ENCODE measurements at regions not wholly inside any gene's neighbourhood (a gene's known extent, or its start where the extent isn't known, plus 50 kb on each side); places are given as distances from the start of the nearest gene placed in this dataset.
"Not testable (repeated sequence)": the region's sequence is repeated elsewhere in the genome, so short reads cannot be mapped to it uniquely, and the experiment has no call there.

GRCh38 chr3:8352475-8352874 is 149.1 kb upstream of the LMCD1 start:
- no peaks in the 10 kb centered on the region for H3K4me1 ChIP-seq
- no peaks in the 10 kb centered on the region for H3K36me3 ChIP-seq
- no peaks in the 10 kb centered on the region for H3K27me3 ChIP-seq
- intact Hi-C loops (cut with DNase I), result no loop called here
- 64 to 82% methylated on average over 2 of the region's 2 CpGs for WGBS, 2 donors
- DNase-seq, result no peak
- H3K9me3 ChIP-seq, result no peaks in the 10 kb centered on the region
- no peak overlapping the region for H3K27ac ChIP-seq
- TF ChIP-seq, protein P1, sequence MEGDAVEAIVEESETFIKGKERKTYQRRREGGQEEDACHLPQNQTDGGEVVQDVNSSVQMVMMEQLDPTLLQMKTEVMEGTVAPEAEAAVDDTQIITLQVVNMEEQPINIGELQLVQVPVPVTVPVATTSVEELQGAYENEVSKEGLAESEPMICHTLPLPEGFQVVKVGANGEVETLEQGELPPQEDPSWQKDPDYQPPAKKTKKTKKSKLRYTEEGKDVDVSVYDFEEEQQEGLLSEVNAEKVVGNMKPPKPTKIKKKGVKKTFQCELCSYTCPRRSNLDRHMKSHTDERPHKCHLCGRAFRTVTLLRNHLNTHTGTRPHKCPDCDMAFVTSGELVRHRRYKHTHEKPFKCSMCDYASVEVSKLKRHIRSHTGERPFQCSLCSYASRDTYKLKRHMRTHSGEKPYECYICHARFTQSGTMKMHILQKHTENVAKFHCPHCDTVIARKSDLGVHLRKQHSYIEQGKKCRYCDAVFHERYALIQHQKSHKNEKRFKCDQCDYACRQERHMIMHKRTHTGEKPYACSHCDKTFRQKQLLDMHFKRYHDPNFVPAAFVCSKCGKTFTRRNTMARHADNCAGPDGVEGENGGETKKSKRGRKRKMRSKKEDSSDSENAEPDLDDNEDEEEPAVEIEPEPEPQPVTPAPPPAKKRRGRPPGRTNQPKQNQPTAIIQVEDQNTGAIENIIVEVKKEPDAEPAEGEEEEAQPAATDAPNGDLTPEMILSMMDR (IDR thresholded peaks at IDR 0.05), result no peak
- no peak for TF ChIP-seq POLR2A (IDR thresholded peaks at IDR 0.05)
- no peak overlapping the region for H3K4me3 ChIP-seq

GRCh38 chr3:8353364-8353763 is 148.3 kb upstream of the LMCD1 start:
- H3K36me3 ChIP-seq, result no peaks in the 10 kb centered on the region
- H3K27ac ChIP-seq, result no peak overlapping the region
- H3K9me3 ChIP-seq, result no peaks in the 10 kb centered on the region
- no peak for DNase-seq
- WGBS, 2 donors, result 82 to 100% methylated on average over 1 to 2 of the region's 2 CpGs
- TF ChIP-seq, protein P1 (IDR thresholded peaks at IDR 0.05), result no peak
- TF ChIP-seq POLR2A (IDR thresholded peaks at IDR 0.05), result no peak
- no peak overlapping the region for H3K4me3 ChIP-seq
- H3K4me1 ChIP-seq, result no peaks in the 10 kb centered on the region
- intact Hi-C loops (cut with DNase I), result no loop called here
- H3K27me3 ChIP-seq, result no peaks in the 10 kb centered on the region

- no peak for DNase-seq
- no peak overlapping the region for H3K4me3 ChIP-seq
- no peaks in the 10 kb centered on the region for H3K9me3 ChIP-seq
- no peak for TF ChIP-seq POLR2A (IDR thresholded peaks at IDR 0.05)
- TF ChIP-seq, protein P1 (IDR thresholded peaks at IDR 0.05), result no peak
- intact Hi-C loops (cut with DNase I), result no loop called here
- WGBS, 2 donors, result 82 to 90% methylated on average over 1 of the region's 1 CpG
- no peak overlapping the region for H3K27ac ChIP-seq
- H3K36me3 ChIP-seq, result no peaks in the 10 kb centered on the region
- H3K4me1 ChIP-seq, result no peaks in the 10 kb centered on the region
- H3K27me3 ChIP-seq, result no peaks in the 10 kb centered on the region
Measured at GRCh38 chr3:8355346-8355745, 146.3 kb upstream of the LMCD1 start.

DNA sequence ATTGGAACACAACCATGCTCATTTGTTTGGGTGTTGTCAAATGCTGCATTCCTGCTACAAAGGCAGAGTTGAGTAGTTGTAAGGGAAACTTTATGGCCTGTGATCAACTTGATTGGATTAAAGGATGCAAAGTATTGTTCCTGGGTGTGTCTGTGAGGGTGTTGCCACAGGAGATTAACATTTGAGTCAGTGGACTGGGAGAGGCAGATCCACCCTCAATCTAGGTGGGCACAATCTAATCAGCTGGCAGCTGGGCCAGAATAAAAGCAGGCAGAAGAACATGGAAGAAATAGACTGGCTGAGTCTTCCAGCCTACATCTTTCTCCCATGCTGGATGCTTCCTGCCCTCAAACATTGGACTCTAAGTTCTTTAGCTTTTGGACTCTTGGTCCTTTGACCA is 145.6 kb upstream of the LMCD1 start:
- H3K27me3 ChIP-seq; H3K27ac ChIP-seq; H3K4me1 ChIP-seq; H3K4me3 ChIP-seq; H3K9me3 ChIP-seq; H3K36me3 ChIP-seq; intact Hi-C loops (cut with DNase I); DNase-seq: not testable (repeated sequence)

DNA sequence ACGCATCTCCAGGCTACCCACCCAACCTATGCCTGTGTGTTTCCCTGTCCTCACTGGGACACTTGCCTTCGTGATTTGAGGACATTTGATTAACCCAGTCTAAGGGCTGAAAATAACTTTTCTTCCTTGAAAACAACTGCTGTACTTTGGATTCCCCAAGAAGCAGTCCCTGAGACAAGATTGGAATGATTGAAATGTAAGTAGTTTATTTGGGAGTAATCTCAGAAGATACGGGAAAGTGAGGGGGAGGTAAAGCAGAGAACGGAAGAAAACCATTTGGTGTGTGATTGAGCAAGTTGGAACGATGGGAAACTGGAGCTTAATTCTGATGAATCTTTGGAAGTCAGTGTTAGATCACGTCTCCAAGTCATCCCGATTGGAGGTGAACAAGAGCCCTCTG is 143.8 kb upstream of the LMCD1 start:
- peak overlapping the region in 1 of 4 donors; percentile 9 for H3K27ac ChIP-seq
- 69 to 89% methylated on average over 6 to 7 of the region's 7 CpGs for WGBS, 2 donors
- H3K27me3 ChIP-seq, result no peaks in the 10 kb centered on the region
- no peak for TF ChIP-seq POLR2A (IDR thresholded peaks at IDR 0.05)
- TF ChIP-seq, protein P1 (IDR thresholded peaks at IDR 0.05), result no peak
- no peaks in the 10 kb centered on the region for H3K9me3 ChIP-seq
- DNase-seq, result no peak
- H3K4me3 ChIP-seq, result no peak overlapping the region
- no peaks in the 10 kb centered on the region for H3K4me1 ChIP-seq
- intact Hi-C loops (cut with DNase I), result no loop called here
- H3K36me3 ChIP-seq, result no peaks in the 10 kb centered on the region

GRCh38 chr3:8359133-8359532 is 142.5 kb upstream of the LMCD1 start:
- no peak for DNase-seq

More at GRCh38 chr3:8359133-8359532, 142.5 kb upstream of the LMCD1 start:
- H3K36me3 ChIP-seq, result no peaks in the 10 kb centered on the region
- no peaks in the 10 kb centered on the region for H3K9me3 ChIP-seq
- TF ChIP-seq, protein P1 (IDR thresholded peaks at IDR 0.05), result no peak
- no peak for TF ChIP-seq POLR2A (IDR thresholded peaks at IDR 0.05)
- 85 to 95% methylated on average over 1 of the region's 1 CpG for WGBS, 2 donors
- intact Hi-C loops (cut with DNase I), result no loop called here
- no peak overlapping the region for H3K27ac ChIP-seq
- H3K4me1 ChIP-seq, result no peaks in the 10 kb centered on the region
- H3K27me3 ChIP-seq, result no peaks in the 10 kb centered on the region
- H3K4me3 ChIP-seq, result no peak overlapping the region
